ENCODE measurements at regions not wholly inside any gene's neighbourhood (a gene's known extent, or its start where the extent isn't known, plus 50 kb on each side); places are given as distances from the start of the nearest gene placed in this dataset.

DNA sequence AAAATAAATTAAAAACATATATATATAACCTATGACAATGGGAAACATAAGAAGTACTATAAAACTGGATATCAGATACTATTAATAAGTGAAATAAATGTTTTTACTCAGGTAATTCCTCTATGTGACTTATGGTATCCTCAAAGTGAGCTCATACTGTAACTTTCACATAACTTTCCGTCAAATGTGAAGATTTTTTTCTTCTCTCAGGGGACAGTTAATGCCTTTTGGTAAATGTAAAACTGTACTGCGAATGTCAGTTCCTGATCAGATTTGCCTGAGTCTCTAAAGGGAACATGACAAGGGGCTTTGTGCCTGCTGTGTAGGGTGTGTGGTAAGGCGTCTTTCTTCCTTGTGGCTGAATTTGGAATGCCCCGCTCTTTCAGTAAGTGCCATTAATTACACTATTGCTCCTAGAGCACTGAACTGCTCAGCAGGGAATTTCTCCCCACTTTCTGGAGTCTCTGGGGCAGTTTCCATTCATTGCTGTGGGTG lies 271.8 kb downstream of the PRL start:
- TF ChIP-seq POLR2AphosphoS5 (IDR thresholded peaks at IDR 0.05; ENCODE audit: low read depth, low read length): no peak
- TF ChIP-seq CTCF (IDR thresholded peaks at IDR 0.05): no peak
- no peak for TF ChIP-seq EP300 (IDR thresholded peaks at IDR 0.05; ENCODE audit: borderline replicate concordance in 1 of 2, low read depth in 1 of 2, low read length in 1 of 2)
- no peak for TF ChIP-seq REST (IDR thresholded peaks at IDR 0.05; ENCODE audit: low read depth, low read length)
- TF ChIP-seq RXRA (IDR thresholded peaks at IDR 0.05; ENCODE audit: borderline replicate concordance, low read depth): no peak
- no peak for TF ChIP-seq FOSL2 (IDR thresholded peaks at IDR 0.05; ENCODE audit: borderline replicate concordance, low read depth)
- no peak for TF ChIP-seq NRF1 (IDR thresholded peaks at IDR 0.05; ENCODE audit: low read depth, low read length)
- TF ChIP-seq GABPA (IDR thresholded peaks at IDR 0.05; ENCODE audit: low read depth): no peak
- TF ChIP-seq EZH2phosphoT487 (IDR thresholded peaks at IDR 0.05; ENCODE audit: borderline replicate concordance, low read depth): no peak
- TF ChIP-seq USF1 (IDR thresholded peaks at IDR 0.05; ENCODE audit: borderline replicate concordance, low read depth): no peak
- no peak for TF ChIP-seq PBX3 (IDR thresholded peaks at IDR 0.05)
- TF ChIP-seq FOXJ3 (CRISPR knock-in tag; IDR thresholded peaks at IDR 0.05): no peak
- TF ChIP-seq SMC3 (IDR thresholded peaks at IDR 0.05; ENCODE audit: low read depth, low read length): no peak
